Progenitor cell of endocrine pancreas (in vitro differentiated cells): ENCODE measurements at regions not wholly inside any gene's neighbourhood (a gene's known extent, or its start where the extent isn't known, plus 50 kb on each side); places are given as distances from the start of the nearest gene placed in this dataset.

Source experiments
- DNase-seq: peaks from one replicate; pipeline ENCODE4 v3.0.0; 2021; ENCODE audit warnings: low spot score; ENCODE audit not compliant: unreplicated experiment
- H3K27ac Mint-ChIP-seq: 2 replicates; pipeline ENCODE4 v1.8.0; 2021; ENCODE audit warnings: mild to moderate bottlenecking, moderate library complexity, mixed read lengths
- H3K27me3 Mint-ChIP-seq: 2 replicates; pipeline ENCODE4 v1.8.0; 2021; ENCODE audit warnings: mixed read lengths
- H3K36me3 Mint-ChIP-seq: 2 replicates; pipeline ENCODE4 v1.8.0; 2022; ENCODE audit warnings: mixed read lengths; ENCODE audit not compliant: insufficient read depth
- H3K4me1 Mint-ChIP-seq: 2 replicates; pipeline ENCODE4 v1.8.0; 2021; ENCODE audit warnings: low read depth, mixed read lengths
- H3K4me3 Mint-ChIP-seq: 2 replicates; pipeline ENCODE4 v1.8.0; 2021; ENCODE audit warnings: low read depth, mild to moderate bottlenecking, moderate library complexity, mixed read lengths
- H3K9me3 Mint-ChIP-seq: 2 replicates; pipeline ENCODE4 v1.8.0; 2021; ENCODE audit warnings: low read depth, mixed read lengths
- CTCF ChIP-seq: fragments of 200-600 bp; sonication (generic); IDR thresholded peaks from one replicate; pipeline ENCODE4 v1.5.0; 2021; ENCODE audit warnings: antibody characterized with exemption, mild to moderate bottlenecking; ENCODE audit not compliant: unreplicated experiment

- H3K27me3 Mint-ChIP-seq: no peaks in the 10 kb centered on the region
- no peak overlapping the region for H3K27ac Mint-ChIP-seq
- H3K36me3 Mint-ChIP-seq: no peaks in the 10 kb centered on the region
- TF ChIP-seq CTCF: no peak
- H3K9me3 Mint-ChIP-seq: peaks cover 3% of the 10 kb centered on the region
- no peak for DNase-seq
- no peaks in the 10 kb centered on the region for H3K4me1 Mint-ChIP-seq
- H3K4me3 Mint-ChIP-seq: no peak overlapping the region
These were observed 55.1 kb upstream of the AASS start for GRCh38 chr7:122199171-122199570.

- no peak for TF ChIP-seq CTCF
- Mint-ChIP-seq H3K4me3 (no peak overlapping the region), H3K36me3 (no peaks in the 10 kb centered on the region), H3K27ac (no peak overlapping the region), H3K27me3 (no peaks in the 10 kb centered on the region), H3K9me3 (peaks cover 3% of the 10 kb centered on the region), H3K4me1 (no peaks in the 10 kb centered on the region)
- DNase-seq: no peak
These were observed 54.5 kb upstream of the AASS start for GRCh38 chr7:122198581-122198980.
